ENCODE measurements at regions not wholly inside any gene's neighbourhood (a gene's known extent, or its start where the extent isn't known, plus 50 kb on each side); places are given as distances from the start of the nearest gene placed in this dataset.
"Not testable (repeated sequence)": the region's sequence is repeated elsewhere in the genome, so short reads cannot be mapped to it uniquely, and the experiment has no call there.

DNA sequence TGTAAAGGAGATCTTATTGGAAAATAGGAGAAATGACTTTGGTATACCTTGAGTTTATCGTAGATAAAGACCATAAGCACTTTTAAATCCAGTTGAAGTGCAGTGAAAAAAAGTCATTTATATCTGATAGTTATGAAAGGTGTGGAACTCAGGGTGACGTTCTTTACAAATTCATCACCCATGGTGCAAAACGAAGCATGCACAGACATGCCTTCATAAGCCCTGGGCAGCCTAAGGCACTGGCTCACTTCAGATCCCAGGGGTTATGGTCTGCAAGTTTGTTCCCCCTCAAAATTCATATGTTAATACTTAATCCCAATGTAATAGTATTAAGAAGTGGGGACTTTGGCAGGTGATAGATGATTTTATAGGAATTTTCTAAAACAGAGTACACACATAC lies 1216.4 kb upstream of the USP15 start:
- DNase-seq (ENCODE audit: low read depth): no peak

DNA sequence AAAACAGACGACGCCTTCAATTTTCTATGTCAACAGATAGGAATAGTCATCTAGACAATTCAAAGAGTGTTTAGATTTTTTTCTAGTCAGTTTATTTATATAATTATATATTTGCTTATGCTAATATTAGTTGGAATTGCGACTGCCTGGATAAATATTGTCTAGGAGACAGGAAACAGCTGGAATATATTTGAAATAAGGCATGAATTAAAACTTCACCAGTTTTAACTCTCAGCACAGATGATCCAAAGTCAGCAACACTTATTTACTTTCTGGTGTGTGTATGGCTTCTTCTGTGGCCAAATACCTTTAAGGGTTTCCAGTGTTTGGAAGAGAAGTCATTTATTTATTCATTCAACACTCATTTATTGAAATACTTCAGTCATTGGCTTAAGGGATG lies 1215.4 kb upstream of the USP15 start:
- no peak for DNase-seq (ENCODE audit: low read depth)

DNA sequence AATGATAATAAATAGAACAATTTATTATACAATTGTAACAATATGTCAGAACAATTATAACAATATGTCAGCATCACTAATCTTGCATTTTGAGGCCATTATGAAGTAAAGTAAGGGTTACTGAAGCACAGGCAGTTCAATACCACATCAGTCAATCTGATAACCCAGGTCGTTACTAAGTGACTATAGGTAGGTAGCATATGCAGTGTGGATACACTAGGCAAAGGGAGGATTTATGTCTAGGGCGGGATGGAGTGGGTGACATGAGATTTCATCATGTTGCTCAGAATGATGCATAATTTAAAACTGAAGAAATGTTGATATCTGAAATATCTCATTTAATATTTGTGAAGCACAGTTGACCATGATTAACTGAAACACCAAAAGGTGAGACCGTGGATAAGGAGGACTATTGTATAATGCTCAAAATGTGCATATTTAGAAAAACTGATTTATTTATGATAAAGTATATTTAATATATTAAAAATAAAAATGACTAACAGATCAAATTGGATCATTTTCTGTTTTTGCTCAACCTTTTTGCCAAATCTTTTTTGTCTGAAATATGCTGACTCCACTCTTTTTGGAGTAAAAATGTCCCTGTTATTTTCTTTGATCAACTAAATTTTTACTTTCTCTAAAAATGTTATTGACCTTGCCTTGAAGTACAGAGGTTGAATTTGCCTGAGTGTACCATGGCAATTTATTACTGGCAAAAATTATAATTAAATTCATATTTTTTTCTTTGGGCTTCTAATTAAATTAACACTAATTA lies 1189.4 kb upstream of the USP15 start:
- DNase-seq (ENCODE audit: low read depth): no peak

DNA sequence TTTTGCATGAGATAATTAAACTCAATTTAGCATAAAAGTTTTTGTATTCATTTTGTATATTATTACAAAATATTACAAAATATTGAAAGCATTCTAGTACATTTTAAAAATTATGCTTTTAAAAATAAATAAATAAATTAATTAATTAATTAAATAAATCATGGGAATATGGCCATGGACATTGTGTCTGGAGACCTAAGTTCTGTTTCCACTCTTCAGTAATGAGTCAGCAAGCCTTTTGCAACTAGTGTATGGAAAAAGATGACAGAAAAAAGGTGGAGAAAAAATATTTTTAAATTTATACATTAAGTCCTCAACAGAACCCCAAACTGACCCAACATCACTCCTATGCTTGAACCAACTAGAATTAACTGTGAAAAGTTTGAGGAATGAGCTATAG lies 1187.5 kb upstream of the USP15 start:
- no peak for DNase-seq (ENCODE audit: low read depth)

DNA sequence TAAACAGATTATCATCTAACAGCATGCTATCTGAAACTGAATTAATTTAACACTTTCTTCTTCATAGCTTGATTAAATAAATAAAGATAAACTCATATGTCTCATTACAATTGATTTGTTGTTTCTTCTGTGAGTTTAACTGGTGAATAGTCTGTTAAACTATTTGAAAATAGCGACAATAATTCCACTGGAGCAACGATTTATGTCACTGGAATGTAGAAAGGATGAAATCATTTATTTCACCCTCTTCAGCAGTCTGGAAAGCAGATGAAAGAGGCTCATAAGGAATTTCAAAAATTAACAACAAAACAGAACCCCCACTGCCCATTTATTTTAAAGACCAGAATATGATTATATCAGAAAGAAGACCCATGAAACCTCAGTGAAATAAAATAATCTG lies 1165.1 kb upstream of the USP15 start:
- DNase-seq (ENCODE audit: low read depth): no peak

DNA sequence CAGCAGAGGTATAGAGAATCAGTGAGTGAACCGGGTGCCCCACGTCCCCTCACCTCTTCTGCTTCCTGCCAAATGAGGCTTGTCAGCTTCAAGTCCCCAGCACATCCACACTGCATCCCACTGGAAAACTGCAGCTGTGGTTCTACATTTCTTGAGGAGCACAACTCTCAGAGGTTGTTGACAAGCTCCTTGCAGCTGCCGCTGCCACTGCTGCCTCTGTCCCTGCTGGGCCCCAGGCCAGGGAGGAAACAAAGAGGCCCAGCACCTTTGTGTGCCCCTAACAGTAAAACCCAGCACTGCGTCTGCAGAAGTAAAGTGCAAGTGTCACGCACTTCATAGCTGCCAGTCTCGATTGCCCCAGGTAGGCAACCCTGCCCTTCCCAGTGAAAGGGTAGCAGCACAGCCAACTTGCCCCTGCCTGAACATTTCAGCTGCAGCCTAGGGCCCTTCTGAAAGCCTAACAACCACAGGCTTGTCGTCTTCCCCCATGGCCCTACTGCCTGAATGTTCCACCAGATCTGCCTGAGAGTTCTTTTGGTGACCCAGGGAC lies 1162.1 kb upstream of the USP15 start:
- DNase-seq (ENCODE audit: low read depth): no peak

DNA sequence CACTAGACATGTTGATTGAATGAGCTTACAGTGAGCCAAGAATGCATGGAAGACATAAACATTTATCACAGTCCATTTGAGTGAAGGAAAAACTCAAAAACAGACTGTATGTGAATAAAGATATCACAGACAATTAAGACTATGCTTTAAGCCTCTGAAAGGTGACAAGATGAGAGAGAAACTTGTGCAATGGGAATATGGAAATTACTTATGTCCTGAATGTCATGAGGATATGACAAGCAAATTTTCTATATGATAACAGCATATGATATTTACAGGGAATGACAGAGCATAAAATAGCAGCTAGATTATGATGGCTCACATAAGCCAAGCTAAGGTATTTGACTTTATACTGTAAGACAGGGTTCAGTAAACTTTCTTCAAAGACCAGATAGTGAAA lies 1153.1 kb upstream of the USP15 start:
- DNase-seq (ENCODE audit: low read depth): no peak

DNA sequence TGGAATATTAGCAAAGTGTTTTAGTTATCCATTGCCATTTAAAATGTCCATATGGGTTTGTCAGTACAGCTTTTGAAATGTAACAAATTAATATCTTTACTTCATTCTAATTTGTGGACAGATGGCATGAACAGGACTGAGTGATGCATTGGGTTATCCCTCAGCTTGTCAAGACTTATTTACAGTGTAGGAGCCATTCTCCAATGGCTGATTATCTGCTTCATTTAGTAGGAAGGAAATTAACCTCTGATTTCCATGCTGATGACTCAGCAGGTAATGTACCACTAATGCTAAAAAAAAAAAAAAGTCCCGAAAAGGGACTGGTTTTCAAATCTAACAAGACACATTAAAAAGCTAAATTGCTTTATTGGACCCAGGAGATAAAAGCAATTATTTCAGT lies 1149.0 kb upstream of the USP15 start:
- DNase-seq (ENCODE audit: low read depth): no peak

DNA sequence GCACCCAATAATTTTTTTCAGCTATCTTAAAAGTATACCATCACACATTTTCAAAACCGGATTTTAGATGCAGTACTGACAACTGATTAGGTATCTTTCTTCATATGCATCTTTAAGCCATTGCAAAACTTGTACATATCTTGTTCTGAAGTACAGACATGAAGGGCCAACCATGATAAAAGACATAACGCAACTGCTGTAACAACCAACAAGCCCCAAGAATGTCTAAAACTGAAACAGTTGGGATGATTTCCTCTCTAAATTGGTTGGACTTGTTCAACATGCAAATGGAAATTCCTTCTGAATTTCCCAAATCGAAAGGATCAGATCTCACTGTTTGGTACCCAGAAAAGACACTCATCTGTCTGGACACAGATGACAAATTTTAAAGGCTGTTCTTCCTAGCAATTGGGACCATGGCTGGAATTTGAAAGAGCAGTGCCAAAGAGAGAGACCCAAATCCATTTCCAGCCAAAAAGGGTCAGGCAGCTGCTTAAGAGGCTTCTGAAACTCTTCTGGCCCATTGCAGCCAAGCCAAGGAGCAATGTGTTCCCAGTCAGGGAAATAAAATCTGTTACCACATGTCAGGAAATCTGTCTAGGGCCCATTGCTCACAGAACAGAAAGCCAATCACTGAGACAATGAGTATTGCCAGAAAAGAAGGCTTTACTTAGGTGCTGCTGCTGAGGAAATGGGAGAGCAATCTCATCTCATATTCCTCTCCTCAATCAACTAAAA lies 1122.4 kb upstream of the USP15 start:
- no peak for DNase-seq (ENCODE audit: low read depth)

DNA sequence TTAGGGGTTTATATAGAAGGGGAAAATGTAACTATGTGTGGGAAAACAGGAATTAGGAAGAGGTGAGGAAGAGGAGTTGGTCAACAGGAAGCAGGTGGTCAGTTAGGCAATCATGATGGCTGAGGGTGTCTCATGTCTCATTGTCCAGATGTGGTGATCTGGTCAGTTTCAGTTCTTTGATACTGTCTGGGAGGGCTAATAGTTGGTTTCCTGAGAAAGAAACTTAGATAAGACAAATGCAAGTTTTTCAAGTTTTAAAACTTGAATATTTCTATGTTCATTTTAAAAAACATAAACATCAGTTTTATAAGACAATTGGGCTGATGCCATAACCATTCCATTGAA lies 1121.8 kb upstream of the USP15 start:
- no peak for DNase-seq (ENCODE audit: low read depth)

DNA sequence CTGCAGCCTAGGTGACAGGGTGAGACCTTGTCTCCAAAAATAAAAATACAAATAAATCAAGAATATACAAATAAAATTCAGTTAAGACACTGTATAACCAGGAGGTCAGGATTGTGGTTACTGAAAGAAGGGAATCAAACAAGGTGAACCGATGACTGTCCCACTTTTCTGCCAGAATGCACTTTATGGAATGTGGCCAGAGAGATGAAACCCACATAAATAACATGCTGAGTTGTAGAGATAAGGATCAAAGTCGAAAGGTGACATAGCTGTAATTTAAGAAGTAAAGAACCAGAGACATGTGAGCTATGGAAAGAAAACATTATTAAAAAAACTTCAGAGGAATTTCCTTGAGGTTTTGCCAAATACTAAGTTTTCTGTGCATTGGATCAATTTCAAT lies 1098.2 kb upstream of the USP15 start:
- no peak for DNase-seq (ENCODE audit: low read depth)

DNA sequence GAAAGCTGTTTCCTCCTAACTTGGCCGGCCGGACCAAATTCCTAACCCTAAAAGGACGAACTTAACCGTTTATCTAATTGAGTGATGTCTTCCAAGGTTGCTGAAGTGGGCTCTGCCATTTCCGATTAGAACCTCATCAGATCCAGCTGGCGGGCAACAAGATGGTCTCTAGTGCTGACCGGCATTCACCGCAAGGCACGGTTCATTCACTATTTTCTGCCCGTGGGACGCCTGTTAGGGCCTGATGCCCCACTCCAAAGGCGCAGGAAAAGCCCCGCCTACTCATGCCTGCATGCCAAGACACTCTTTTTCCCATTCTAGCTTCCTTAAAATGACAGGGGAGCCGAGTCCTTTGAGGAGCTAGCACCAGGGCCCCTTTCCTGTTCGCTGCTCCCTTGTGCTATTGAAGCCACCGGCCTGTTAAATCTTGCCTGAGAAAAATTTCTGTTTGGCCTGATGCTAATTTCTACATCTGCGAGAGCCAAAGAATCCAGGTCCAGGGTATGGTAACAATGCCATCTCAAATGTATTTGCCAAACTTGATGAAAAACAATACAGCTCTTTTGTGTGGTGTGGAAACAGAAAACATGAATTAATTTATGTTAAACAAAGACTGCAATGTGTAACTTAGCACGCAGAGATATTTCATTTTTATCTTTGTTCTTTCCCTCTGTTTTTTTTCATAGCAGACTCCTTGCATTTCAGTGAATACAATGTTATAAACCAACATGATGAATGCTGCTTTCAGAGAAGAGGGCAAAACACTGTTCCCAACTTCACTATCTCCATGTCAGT lies 1071.2 kb upstream of the USP15 start:
- DNase-seq (ENCODE audit: low read depth): no peak

DNA sequence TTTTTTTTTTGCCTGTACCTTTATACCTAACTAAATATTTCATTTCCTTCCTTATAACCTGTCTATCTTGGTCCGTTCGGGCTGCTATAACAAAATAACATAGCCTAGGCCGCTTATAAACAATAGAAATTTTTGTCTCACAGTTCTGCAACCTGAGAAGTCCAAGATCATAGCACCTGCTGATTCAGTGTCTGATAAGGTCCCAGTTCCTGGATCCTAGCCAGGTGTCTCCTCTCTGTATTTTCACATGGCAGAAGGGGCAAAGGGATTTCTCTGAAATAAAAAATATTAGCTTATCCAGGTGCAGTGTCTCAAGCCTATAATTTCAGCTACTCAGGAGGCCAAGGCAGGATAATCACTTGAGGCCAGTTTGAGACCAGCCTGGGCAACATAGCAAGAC lies 1046.6 kb upstream of the USP15 start:
- DNase-seq (ENCODE audit: low read depth): no peak

DNA sequence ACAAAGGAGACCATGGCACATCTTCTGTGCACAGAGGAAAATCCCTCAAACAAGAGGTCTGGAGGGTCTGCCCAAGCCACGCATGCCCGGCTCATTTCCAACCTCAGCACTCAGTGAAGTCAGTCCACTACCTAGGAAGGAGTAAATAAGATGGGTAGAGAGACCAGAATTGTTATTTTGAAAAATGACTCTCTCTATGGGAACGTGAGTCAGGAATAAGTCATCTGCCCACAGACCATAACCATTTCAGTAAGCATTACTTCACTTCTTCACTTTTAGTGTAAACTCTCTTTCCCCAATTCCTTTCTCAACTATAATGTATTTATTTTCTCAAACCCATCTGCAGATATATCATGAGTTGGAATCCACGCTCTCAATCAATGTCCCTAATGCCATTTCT lies 1039.9 kb upstream of the USP15 start:
- DNase-seq (ENCODE audit: low read depth): no peak

DNA sequence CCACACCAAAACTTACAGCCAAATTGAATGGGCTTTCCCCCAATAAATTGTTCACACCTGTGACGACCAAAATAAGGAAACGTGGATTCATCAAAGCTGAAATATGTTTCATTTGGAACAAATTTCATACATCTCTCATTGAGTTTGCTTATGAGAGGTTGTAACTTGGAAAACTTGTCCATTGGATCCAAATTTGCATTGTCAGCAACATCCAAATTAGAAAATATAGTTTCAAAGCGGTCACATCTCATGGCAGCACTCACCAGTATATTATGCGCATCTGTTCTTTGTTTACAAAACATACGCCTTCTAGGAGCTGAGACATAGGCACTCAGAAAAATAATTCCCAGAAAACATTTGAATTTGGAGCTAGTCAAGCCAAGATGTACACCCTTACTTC lies 1028.2 kb upstream of the USP15 start:
- no peak for DNase-seq (ENCODE audit: low read depth)

DNA sequence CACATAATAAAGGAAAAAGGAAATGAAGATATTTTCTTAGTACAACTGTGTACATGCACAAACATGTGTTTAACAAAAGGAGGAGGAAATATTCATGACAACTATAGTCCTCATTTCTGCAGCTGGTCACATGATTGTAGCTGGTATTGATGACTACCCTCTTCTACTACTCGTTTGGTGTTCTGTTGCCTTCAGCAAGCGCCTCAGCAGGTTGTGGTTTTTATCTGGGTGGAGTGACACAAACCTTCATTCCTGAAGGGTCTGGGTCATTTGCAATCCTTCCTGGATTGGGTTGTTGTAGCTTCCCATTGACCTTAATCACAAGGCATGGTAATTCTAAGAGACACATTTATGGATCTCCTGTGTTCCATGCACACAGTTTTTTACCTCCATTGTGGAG lies 1009.9 kb upstream of the USP15 start:
- DNase-seq (ENCODE audit: low read depth): no peak

DNA sequence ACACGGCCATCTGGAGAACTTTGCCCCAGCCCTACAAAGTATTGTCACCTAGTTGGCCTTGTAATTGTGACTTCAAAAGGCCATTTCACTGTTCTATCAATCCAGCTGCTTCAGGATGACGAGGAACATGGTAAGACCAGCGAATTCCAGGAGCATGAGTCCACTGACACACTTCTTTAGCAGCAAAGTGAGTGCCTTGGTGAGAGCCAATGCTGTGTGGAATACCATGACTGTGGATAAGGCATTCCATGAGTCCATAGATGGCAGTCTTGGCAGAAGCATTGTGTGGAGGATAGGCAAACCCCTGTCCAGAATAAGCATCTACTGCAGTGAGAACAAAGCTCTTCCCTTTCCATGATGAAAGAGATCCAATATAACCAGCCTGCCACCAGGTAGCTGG lies 1009.1 kb upstream of the USP15 start:
- no peak for DNase-seq (ENCODE audit: low read depth)

DNA sequence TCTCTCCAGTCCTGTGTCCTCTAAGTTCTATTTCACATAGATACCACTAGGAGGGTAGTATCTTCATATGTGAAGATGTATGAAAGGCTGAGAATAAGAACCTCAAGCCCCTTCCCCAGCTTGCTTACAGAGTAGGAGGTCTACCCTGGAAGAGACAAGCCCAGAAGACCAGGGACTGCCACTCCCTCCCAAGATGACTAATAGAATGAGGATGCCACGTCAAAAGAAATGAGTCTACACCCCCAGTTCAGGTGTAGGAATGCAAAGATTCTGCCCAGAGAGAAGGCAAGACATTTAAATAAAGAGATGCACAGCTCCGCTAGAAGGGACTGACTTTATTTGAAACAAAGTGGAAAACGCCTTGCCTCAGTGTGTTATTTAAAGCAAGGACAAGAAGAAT lies 1006.0 kb upstream of the USP15 start:
- DNase-seq (ENCODE audit: low read depth): no peak

DNA sequence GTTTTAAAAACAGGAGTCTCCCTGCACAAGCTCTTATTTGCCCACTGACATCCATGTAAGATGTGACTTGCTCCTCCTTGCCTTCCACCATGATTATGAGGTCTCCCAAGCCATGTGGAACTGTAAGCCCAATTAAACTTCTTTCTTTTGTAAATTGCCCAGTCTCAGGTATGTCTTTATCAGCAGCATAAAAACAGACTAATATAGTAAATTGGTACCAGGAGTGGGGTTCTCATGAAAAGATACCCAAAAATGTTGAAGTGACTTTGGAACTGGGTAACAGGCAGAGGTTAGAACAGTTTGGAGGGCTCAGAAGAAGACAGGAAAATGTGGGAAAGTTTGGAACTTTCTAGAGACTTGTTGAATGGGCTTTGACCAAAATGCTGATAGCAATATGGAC lies 995.9 kb upstream of the USP15 start:
- DNase-seq (ENCODE audit: low read depth): not testable (repeated sequence)

DNA sequence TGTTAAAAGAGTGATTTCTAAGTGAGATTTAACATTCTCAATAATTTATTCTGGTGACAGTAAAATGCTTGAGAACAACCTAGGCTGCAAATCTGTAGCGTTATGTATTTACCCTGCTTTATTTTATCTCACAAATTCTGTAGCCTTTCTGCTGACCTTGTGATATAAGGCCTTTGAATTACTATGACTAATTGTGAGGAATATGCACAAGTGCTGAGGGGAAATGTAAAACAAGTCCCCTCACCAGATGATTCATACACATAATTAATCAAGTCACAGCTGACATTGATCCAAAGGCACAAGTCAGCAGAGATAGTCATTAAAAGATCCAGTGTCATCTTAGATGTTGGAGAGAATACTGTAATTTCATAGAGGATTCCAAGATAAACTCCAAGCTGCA lies 992.7 kb upstream of the USP15 start:
- no peak for DNase-seq (ENCODE audit: low read depth)

DNA sequence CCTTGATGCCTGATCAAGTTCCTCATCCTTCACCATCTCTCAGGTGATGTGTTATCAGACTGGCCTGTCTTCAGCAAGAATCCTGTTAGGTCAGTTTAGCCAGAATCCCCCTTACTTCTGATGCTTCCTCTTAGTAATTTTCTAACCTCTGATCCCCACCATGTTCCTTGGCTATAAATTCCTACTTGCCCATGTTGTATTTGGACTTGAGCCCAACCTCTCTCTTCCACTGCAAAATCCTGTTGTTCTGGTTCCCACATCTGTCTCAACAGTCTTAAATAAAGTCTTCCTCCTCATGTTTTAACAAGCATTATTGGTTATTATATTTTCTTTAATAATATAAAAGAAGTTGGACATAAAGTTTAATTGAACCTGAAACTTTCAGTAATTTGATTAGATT lies 987.8 kb upstream of the USP15 start:
- no peak for DNase-seq (ENCODE audit: low read depth)

DNA sequence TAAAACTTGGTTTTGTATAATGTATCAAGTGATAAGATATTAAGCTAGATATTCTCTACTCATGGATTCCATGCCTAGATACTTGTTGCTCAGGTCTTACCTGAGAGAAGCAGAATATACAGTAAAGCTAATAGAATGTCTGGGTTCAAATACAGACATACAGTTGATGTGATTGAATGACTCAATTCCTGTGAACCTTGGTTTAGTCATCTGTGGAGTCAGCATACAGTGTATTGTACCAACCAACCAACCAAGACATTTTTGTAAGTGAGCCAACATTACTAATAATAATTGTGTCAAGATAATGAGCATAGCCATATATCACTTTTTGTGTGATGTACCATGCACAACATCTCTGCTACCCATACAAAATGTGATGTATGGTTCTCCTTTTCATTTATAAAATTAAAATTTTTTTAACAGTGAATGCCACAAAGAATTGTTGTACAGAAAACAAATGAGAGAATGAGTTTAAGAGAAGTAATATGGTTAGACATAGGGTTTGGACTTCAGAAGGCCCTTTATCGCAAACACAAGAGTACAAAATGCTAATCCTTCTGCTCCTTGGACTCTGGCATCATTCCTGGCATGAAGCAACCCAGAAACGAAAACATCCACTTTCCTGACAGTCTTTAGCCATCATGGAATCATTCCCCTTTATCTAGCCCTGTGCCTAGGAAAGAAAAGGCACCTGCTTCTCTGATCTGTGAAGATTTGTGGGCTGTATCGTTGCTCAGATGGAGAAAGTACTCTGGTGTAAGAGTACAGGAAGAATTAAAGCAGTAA lies 977.2 kb upstream of the USP15 start:
- no peak for DNase-seq (ENCODE audit: low read depth)

Data from activated T-cell treated with anti-CD3 and anti-CD28 coated beads for 1 hour (primary cell).